SU-DHL-6 (cell line): ENCODE measurements at regions not wholly inside any gene's neighbourhood (a gene's known extent, or its start where the extent isn't known, plus 50 kb on each side); places are given as distances from the start of the nearest gene placed in this dataset.

ENCODE experiments used
- H2AFZ ChIP-seq: fragments of 200-600 bp; sonication (generic); 2 replicates; pipeline ENCODE4 v1.6.1; 2014; ENCODE audit warnings: low read depth, mild to moderate bottlenecking, moderate library complexity, mixed read lengths, antibody characterized with exemption, low read length; ENCODE audit not compliant: severe bottlenecking
- H3F3A ChIP-seq: fragments of 200-600 bp; shearing (Covaris generic); 2 replicates; pipeline ENCODE4 v1.6.0; 2016; ENCODE audit warnings: antibody characterized with exemption, mild to moderate bottlenecking; ENCODE audit not compliant: insufficient read depth
- H3K27ac ChIP-seq: fragments of 200-600 bp; sonication (generic); 2 replicates; pipeline ENCODE4 v1.5.1; 2016; ENCODE audit warnings: low read depth, mild to moderate bottlenecking, low read length, moderate library complexity, mixed read lengths
- H3K27me3 ChIP-seq: fragments of 200-600 bp; sonication (generic), shearing (Covaris generic); 2 replicates; pipeline ENCODE4 v1.6.0; 2014; ENCODE audit warnings: mild to moderate bottlenecking, low read length
- H3K36me3 ChIP-seq: fragments of 200-600 bp; sonication (generic); 2 replicates; pipeline ENCODE4 v1.6.1; 2014; ENCODE audit warnings: mild to moderate bottlenecking, low read length, mixed read lengths
- H3K4me2 ChIP-seq: fragments of 300-600, 200-600 bp; shearing (Covaris generic), sonication (generic); 2 replicates; pipeline ENCODE4 v1.6.0; 2014; ENCODE audit warnings: low read length, low read depth, mild to moderate bottlenecking; ENCODE audit not compliant: poor library complexity, severe bottlenecking
- H3K4me3 ChIP-seq: fragments of 200-600 bp; sonication (generic); 2 replicates; pipeline ENCODE4 v1.5.1; 2014; ENCODE audit warnings: antibody characterized with exemption, low read length, mild to moderate bottlenecking, mixed read lengths; ENCODE audit not compliant: insufficient read depth, poor library complexity, severe bottlenecking
- H3K79me2 ChIP-seq: fragments of 200-600 bp; sonication (generic); 2 replicates; pipeline ENCODE4 v1.6.1; 2014; ENCODE audit warnings: mild to moderate bottlenecking, low read length, moderate library complexity; ENCODE audit not compliant: insufficient read depth
- H3K9ac ChIP-seq: fragments of 200-600 bp; sonication (generic); 2 replicates; pipeline ENCODE4 v1.7.0; 2014; ENCODE audit warnings: mild to moderate bottlenecking, low read length
- H3K9me2 ChIP-seq: fragments of 200-600 bp; sonication (generic); replicated peaks from 2 replicates; pipeline ENCODE4 v1.6.1; 2014; ENCODE audit warnings: low read length; ENCODE audit not compliant: insufficient read depth
- H3K9me3 ChIP-seq: fragments of 200-600 bp; sonication (generic); 2 replicates; pipeline ENCODE4 v1.6.1; 2014; ENCODE audit warnings: low read length, mixed read lengths; ENCODE audit not compliant: insufficient read depth
- H4K20me1 ChIP-seq: fragments of 200-600 bp; sonication (generic); 2 replicates; pipeline ENCODE4 v1.6.1; 2014; ENCODE audit warnings: low read depth, mild to moderate bottlenecking, antibody characterized with exemption, low read length, moderate library complexity, mixed read lengths
- EZH2phosphoT487 ChIP-seq: fragments of 200-600 bp; sonication (generic), shearing (Covaris generic); conservative IDR thresholded peaks from 2 replicates; pipeline ENCODE4 v1.6.1; 2018; ENCODE audit warnings: mild to moderate bottlenecking, antibody characterized with exemption, low read length, moderate library complexity, mixed read lengths
- TF ChIP-seq, protein P1 (sequence below): fragments of 200-600 bp; sonication (generic); IDR thresholded peaks from one replicate; pipeline ENCODE4 v1.5.1; 2017; ENCODE audit warnings: antibody characterized with exemption, mild to moderate bottlenecking, low read length, moderate library complexity; ENCODE audit not compliant: insufficient read depth, poor library complexity, severe bottlenecking

DNA sequence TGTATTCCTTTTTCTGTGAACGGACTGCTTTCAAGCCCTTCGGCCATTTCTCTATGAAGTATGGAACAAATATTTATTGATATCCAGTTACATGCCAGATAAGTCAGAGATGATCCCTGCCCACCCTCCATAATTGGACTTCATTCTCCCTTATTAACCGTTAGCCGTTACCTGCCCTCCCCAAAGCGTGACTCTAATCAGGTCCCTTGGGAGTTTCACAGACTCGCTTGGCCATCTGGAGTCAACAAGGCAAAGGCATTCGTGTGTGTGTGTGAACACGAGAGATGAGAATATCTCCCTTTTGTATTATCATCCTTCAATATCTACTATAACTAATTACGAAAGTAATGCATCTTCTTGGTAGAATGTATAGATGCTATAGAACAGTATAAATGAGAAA, 314.5 kb downstream of the TLE3 start:
- Histone ChIP-seq H3K27ac (no peak overlapping the region), H3K9me2 (no peaks in the 10 kb centered on the region), H3K79me2 (no peaks in the 10 kb centered on the region), H2AFZ (no peak overlapping the region), H3K36me3 (no peaks in the 10 kb centered on the region), H4K20me1 (no peaks in the 10 kb centered on the region), H3K9ac (no peak overlapping the region), H3K9me3 (no peaks in the 10 kb centered on the region), H3K4me3 (no peak overlapping the region), H3F3A (no peaks in the 10 kb centered on the region), H3K27me3 (no peaks in the 10 kb centered on the region), H3K4me2 (no peak overlapping the region)
- TF ChIP-seq, protein P1, sequence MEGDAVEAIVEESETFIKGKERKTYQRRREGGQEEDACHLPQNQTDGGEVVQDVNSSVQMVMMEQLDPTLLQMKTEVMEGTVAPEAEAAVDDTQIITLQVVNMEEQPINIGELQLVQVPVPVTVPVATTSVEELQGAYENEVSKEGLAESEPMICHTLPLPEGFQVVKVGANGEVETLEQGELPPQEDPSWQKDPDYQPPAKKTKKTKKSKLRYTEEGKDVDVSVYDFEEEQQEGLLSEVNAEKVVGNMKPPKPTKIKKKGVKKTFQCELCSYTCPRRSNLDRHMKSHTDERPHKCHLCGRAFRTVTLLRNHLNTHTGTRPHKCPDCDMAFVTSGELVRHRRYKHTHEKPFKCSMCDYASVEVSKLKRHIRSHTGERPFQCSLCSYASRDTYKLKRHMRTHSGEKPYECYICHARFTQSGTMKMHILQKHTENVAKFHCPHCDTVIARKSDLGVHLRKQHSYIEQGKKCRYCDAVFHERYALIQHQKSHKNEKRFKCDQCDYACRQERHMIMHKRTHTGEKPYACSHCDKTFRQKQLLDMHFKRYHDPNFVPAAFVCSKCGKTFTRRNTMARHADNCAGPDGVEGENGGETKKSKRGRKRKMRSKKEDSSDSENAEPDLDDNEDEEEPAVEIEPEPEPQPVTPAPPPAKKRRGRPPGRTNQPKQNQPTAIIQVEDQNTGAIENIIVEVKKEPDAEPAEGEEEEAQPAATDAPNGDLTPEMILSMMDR, result no peak

DNA sequence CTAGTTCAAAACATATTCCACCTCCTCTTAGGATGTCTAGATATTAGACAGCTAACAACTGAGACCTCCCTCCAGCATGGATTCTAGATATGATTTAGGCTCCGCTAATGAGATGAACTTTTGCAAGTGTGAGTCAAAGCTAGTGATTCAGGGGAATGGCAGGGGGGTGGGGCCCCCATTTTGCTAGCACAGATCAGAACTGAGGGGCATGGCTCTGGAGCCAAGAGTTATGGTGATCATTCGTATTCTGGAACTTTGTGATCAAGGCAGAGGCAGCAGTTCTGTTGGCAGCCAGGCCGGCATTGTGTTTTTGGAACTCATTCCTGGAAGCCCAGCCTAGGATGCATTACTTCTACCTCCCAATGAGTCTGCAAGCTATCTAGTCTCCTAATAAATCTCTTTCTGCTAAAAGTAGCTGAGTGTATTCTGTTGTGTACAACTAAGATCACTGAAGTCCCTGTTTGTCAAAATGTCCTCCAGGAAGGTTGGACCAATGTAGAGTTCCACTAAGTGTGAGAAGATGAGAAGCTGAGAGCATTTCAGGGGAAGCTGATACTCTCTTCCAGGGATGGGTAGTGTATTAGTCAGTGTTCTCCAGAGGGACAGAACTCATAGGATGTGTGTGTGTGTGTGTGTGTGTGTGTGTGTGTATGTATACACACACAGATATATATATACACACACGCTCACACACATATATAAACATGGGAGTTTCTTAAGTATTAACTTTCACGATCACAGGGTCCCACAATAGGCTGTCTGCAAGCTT, 312.7 kb downstream of the TLE3 start:
- H3K36me3 ChIP-seq, result no peaks in the 10 kb centered on the region
- no peaks in the 10 kb centered on the region for H3K27me3 ChIP-seq
- H3K9me2 ChIP-seq, result no peaks in the 10 kb centered on the region
- no peak overlapping the region for H3K9ac ChIP-seq
- H3K4me2 ChIP-seq, result no peak overlapping the region
- no peak overlapping the region for H2AFZ ChIP-seq
- no peaks in the 10 kb centered on the region for H4K20me1 ChIP-seq
- TF ChIP-seq, protein P1, result no peak
- no peak for TF ChIP-seq EZH2phosphoT487
- H3K9me3 ChIP-seq, result no peaks in the 10 kb centered on the region
- H3K4me3 ChIP-seq, result no peak overlapping the region
- no peak overlapping the region for H3K27ac ChIP-seq
- no peaks in the 10 kb centered on the region for H3F3A ChIP-seq
- no peaks in the 10 kb centered on the region for H3K79me2 ChIP-seq

DNA sequence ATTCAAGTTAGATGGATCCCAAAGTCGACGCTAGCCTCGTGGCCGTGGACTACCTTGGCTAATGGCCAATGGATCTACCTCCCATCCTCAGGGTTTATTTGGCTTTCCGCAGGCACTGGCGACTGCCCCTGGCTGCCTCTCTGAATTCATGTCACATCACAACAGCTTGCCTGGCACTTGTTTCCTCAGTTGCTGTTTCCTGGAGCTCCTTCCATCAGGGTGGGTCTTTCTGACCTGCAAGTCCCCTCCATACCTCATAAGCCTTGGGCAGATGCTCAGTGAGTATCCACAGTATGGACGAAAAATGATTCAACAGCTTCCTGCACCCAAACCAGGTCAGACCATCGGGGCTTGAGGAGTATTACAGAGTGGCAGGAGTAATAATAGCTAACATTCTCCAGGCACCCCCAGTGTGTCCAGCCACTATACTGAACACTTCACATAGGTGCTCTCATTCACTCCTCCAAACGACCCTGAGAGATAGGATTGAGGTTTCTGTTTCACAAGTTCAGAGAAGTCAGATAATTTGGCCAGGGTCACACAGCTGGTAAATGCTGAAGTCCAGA, 311.5 kb downstream of the TLE3 start:
- H4K20me1 ChIP-seq, result no peaks in the 10 kb centered on the region
- no peak for TF ChIP-seq EZH2phosphoT487
- TF ChIP-seq, protein P1, result no peak
- H3K27me3 ChIP-seq, result no peaks in the 10 kb centered on the region
- no peak overlapping the region for H3K4me2 ChIP-seq
- no peaks in the 10 kb centered on the region for H3K9me2 ChIP-seq
- H3K27ac ChIP-seq, result no peak overlapping the region
- H3K9me3 ChIP-seq, result no peaks in the 10 kb centered on the region
- no peaks in the 10 kb centered on the region for H3K36me3 ChIP-seq
- no peaks in the 10 kb centered on the region for H3F3A ChIP-seq
- no peak overlapping the region for H3K9ac ChIP-seq
- H3K79me2 ChIP-seq, result no peaks in the 10 kb centered on the region
- no peak overlapping the region for H3K4me3 ChIP-seq
- H2AFZ ChIP-seq, result no peak overlapping the region
